H4 (cell line): ENCODE measurements at regions not wholly inside any gene's neighbourhood (a gene's known extent, or its start where the extent isn't known, plus 50 kb on each side); places are given as distances from the start of the nearest gene placed in this dataset.
"Not testable (repeated sequence)": the region's sequence is repeated elsewhere in the genome, so short reads cannot be mapped to it uniquely, and the experiment has no call there.

Source experiments
- DNase-seq: peaks from one replicate; pipeline ENCODE4 v3.0.0-alpha.2; 2015; ENCODE audit warnings: low spot score

DNA sequence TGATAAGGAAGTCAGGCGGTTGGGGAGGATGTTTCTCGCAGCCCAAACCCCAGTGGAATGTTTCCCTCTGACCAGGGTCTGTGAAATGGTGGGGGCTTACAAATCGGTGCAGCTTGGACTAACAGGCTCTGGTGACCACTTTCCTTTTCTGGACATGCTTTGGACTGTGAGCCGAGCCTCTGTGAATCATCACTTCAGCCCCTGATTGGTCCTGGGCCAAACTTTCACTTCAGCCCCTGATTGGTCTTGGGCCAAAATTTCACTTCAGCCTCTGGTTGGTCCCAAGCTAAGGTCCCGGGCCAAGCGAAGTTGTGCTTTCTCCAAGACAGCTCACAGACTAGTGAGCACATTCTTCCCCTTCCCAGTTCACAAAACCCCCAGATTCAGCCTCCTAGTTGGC is 223.7 kb upstream of the ANKRD20A1 start:
- not testable (repeated sequence) for DNase-seq

DNA sequence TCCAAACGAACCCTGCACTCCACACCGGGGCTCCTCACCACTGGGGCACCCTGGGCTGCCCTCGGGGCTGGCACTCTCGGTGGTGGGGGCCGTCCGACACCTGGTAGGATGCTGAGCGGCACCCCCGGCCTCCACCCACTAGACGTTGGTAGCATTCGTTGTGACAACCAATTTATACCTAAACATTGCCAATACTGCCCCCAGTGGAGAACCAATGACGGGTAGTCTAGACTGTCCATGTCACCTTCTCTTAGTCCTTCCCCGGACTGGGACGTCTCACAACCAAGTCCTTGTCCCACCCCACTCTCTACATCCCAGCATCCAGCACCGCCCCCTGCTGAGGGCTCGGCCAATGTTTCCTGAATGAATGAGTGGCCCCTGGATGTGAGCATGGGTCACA is 246.8 kb upstream of the ANKRD20A1 start:
- DNase-seq: not testable (repeated sequence)

DNA sequence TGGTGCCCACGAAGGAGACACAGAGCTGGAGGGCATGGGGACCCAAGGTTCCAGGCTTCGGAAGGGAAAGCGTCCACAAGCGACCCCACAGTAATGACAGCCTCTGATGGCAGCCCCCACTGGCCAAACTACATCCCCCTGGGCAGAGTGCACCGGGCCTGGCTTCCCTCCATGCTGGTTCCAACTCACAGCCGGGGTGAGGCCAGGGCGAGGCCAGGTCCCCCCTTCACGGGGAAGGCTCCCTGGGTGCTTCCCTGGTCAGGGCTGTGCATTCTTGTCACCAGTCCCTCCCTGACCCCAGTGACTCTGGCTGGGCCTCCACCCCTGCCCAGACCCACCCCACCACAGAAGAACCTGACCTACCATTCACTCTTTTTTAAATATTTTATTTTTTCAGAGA is 248.9 kb upstream of the ANKRD20A1 start:
- DNase-seq: not testable (repeated sequence)

DNA sequence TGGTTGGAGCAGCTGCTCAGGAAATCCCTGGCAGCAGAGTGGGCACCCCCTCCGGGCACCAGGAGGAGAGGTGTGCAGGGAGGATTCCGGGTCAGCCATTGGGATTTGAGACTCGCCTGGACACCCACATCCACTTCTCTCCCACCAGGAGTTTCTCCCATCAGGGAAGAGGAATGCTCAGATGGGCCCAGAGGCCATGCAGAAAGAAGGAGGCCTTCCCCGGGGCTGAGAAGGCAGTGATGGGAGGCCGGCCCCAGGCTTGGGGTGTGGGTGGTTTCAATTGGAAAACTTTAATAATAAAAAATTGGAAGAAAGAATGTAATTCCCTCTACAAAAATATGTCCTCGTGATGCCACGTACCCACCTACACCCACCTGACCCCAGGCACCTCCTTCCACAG is 249.3 kb upstream of the ANKRD20A1 start:
- not testable (repeated sequence) for DNase-seq

DNA sequence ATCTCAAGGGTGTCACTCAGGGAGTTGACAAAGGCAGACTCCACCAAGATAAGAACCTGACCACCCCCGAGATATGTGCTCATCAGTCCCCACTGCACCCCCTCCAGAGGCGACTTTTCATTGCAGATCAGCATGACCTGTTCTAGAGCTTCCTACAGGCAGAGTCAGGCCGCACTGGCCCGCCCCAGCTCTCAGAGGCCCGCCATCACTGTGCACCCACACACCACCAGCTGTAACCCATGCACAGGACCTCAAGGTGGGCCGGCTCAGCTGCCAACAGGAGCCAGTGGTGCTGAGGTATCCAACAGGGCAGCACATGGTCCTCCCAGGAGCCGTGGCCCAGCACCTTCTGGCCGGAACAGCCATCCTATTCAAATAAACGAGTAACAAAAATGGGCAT is 253.6 kb upstream of the ANKRD20A1 start:
- DNase-seq: not testable (repeated sequence)

DNA sequence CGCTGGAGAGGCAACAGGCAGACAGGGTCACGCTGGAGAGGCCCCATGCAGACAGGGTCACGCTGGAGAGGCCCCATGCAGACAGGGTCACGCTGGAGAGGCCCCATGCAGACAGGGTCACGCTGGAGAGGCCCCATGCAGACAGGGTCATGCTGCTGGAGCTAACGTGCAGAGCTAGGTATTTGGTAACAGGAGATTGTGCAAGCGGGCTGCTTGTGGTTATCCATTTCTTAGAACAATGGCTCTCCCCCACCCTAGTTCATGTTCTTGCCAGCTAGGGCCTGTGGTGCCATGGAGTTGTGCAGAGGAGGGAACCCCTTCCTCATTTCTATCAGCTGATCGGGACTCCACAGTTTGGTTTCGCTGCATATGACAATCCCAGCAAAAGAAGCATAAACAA is 255.1 kb upstream of the ANKRD20A1 start:
- not testable (repeated sequence) for DNase-seq

DNA sequence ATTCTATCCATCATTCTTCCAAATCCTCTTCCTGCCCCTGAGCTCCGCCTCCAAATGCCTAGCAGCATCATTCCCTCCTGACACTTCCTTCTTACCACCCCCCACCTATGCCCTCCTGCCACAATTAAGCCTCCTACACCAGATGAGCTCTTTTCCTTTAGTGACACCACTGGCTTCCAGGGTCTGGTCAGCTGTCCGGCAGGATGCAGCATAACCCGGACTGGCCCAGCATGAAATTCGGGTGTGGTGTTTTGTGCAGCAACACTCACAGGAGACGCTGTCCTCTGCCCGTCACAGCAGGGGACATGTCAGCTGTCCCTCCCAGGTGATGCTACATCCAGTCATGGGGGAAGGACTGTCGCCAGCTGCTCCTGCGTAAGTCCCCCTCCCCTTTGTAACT is 266.3 kb upstream of the ANKRD20A1 start:
- not testable (repeated sequence) for DNase-seq

- DNase-seq: not testable (repeated sequence)
Observed at GRCh38 chr9:67555874-67556273, 302.9 kb upstream of the ANKRD20A1 start.

GRCh38 chr9:67550044-67550443 is 308.7 kb upstream of the ANKRD20A1 start:
- DNase-seq: not testable (repeated sequence)

DNA sequence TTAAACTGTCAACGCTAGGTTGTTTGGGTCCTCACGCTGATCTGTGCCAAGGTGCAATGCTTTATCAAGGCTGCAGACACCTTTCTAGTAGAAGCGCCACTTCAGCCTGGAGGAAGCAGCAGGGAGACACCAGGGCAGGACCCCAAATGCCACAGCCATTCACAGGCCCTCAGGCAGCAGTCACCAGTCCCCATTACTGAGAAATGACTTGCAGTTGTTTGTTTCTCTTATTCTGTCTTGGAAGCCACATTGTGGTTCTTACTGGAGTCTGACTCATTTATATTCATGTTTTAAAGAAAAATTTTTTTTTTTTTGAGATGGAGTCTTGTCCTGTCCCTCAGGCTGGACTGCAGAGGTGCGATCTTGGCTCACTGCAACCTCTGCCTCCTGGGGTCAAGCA is 328.9 kb upstream of the ANKRD20A1 start:
- not testable (repeated sequence) for DNase-seq

DNA sequence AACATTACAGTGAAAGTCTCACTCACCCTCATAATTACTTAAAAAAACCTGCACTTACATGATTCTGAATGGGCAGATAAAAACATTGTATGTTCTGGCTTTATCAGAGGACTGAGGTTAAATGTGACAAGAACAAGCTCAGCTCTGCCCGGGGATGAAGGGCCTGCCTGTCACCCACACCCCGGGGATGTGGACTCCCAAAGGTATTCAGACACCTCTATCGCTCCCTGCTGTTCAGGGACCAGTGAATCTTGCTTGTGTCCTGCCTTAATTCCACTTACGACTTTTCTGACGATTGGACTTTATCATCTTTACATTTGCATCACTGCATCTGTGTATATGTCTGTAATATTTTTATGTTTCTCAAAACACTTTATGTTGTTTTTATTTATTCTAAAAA is 341.8 kb upstream of the ANKRD20A1 start:
- not testable (repeated sequence) for DNase-seq

- not testable (repeated sequence) for DNase-seq
Observed at GRCh38 chr9:67514587-67514986, 344.1 kb upstream of the ANKRD20A1 start.

GRCh38 chr9:67503728-67504369 is 354.9 kb upstream of the ANKRD20A1 start:
- DNase-seq: not testable (repeated sequence)

- not testable (repeated sequence) for DNase-seq
Observed at GRCh38 chr9:67492028-67492427, 366.7 kb upstream of the ANKRD20A1 start.

DNA sequence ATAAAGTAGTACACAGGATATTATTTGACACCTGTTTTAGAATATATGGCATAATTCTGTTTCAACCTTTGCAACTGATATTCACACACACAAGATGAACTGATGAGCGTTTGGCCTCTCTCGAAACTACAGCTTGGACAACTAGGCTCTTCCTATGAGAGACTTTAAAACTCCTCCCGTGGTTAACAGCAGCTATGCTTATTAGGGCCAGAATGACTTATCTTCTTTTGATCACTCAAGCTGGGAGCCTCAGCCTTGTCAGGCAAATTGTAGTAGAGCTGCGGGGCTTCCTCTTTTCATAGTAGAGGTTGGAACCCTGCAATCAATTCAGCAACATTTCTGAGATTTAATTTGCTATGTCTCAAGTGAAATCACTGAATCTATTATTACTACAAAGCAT is 381.3 kb upstream of the ANKRD20A1 start:
- not testable (repeated sequence) for DNase-seq

DNA sequence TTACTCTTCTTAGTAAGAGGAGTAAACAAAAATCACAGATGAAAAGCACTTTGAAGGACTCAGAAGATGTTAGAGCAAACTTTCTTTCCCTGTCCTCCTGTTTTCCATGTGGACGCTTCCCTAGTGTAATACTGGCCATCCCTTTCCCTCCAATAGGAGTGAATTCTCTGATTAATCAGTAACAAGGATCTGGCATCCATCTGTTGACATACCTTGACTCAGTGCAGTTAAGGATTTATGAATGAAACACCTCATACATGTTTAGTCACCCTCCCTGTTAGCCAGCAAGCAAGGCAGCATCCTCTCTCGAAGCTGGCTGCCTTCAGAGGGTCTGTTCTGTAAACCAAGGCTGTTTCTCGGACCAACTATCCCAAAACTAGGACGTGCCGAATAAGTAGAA is 388.0 kb upstream of the ANKRD20A1 start:
- DNase-seq: not testable (repeated sequence)

- DNase-seq: not testable (repeated sequence)
Observed at GRCh38 chr9:67468326-67468725, 390.4 kb upstream of the ANKRD20A1 start.

DNA sequence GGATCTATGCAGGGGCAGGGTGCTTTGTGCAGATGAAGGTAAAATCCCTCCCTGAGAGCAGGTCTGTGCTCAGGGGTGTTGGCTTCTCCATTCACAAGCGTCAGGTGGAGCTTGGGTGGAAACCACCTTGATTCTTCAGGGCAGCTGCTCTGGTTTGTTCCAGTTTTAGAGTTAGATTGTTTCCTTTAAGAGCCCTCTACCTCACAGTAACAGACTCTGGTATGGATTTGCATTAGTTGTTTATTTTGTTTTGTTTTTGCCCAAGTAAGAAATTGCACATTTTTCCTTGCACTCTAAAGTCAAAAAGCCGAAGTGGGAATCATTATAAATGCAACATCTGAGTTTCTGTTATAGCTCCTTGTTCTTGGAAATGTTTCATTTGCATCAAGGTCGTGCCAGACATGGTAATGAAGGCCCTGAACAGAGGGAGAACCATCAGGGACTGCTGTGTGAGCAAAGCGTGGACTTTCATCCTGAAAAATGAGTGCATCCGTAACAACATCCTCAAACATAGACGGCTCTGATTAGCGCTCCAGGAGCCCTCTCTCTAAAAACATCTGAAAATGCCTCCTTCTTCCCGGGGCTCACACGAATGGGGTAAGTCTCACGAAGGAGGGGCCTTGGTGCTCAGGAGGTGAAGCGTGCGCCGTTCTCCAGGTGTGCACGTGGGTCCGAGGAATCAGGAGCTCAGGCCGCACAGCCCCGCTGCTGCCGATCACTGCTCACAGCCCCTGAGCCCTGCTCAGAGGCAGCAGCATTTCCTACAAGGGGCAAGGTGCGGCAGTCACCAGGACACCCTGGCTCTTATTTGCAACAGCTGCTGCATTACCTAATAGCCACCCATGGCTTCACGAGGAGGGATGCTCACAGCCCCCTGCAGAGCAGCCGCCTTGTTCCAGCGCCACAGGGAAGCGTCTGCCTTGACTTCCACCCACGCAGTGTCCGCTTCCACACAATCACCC is 396.7 kb upstream of the ANKRD20A1 start:
- not testable (repeated sequence) for DNase-seq

- DNase-seq: not testable (repeated sequence)
Observed at GRCh38 chr9:67452941-67453340, 405.8 kb upstream of the ANKRD20A1 start.

- DNase-seq: not testable (repeated sequence)
Observed at GRCh38 chr9:67442313-67442712, 416.4 kb upstream of the ANKRD20A1 start.

- DNase-seq: not testable (repeated sequence)
Observed at GRCh38 chr9:67437011-67437410, 421.7 kb upstream of the ANKRD20A1 start.

GRCh38 chr9:67424881-67425280 is 432.5 kb upstream of the SPATA31A3 start:
- not testable (repeated sequence) for DNase-seq
